Choroid plexus epithelial cell (primary cell): ENCODE measurements at regions not wholly inside any gene's neighbourhood (a gene's known extent, or its start where the extent isn't known, plus 50 kb on each side); places are given as distances from the start of the nearest gene placed in this dataset.

Experiments used
- DNase-seq: peaks from one replicate; pipeline ENCODE4 v3.0.0-alpha.2; 2010; ENCODE audit warnings: low read depth
- H3K4me3 ChIP-seq: 2 replicates; pipeline ENCODE4 v1.5.1; 2011; ENCODE audit warnings: low read depth, mild to moderate bottlenecking, control low read depth, low read length, moderate library complexity
- CTCF ChIP-seq: conservative IDR thresholded peaks from 2 replicates; pipeline ENCODE4 v1.5.1; 2011; ENCODE audit warnings: low read depth, mild to moderate bottlenecking, control low read depth, inconsistent platforms, low read length, moderate library complexity

GRCh38 chr6:164377348-164377918, 932.0 kb downstream of the C6orf118 start:
- TF ChIP-seq CTCF = no peak
- H3K4me3 ChIP-seq = no peak overlapping the region
- no peak for DNase-seq

GRCh38 chr6:164370773-164371172, 938.6 kb downstream of the C6orf118 start:
- no peak for TF ChIP-seq CTCF
- peak; percentile 11 for DNase-seq
- no peak overlapping the region for H3K4me3 ChIP-seq

- no peak overlapping the region for H3K4me3 ChIP-seq
- no peak for TF ChIP-seq CTCF
- DNase-seq = no peak
Observed at GRCh38 chr6:164359441-164359840, 944.9 kb downstream of the QKI start.

- no peak for TF ChIP-seq CTCF
- DNase-seq = no peak
- no peak overlapping the region for H3K4me3 ChIP-seq
Observed at GRCh38 chr6:164359036-164359435, 944.5 kb downstream of the QKI start.

GRCh38 chr6:164356814-164357213, 942.3 kb downstream of the QKI start:
- H3K4me3 ChIP-seq = no peak overlapping the region
- no peak for DNase-seq
- no peak for TF ChIP-seq CTCF

GRCh38 chr6:164347455-164347854, 932.9 kb downstream of the QKI start:
- TF ChIP-seq CTCF = no peak
- no peak overlapping the region for H3K4me3 ChIP-seq
- no peak for DNase-seq

- no peak for TF ChIP-seq CTCF
Observed at GRCh38 chr6:164346631-164347030, 932.1 kb downstream of the QKI start.

More at GRCh38 chr6:164346631-164347030, 932.1 kb downstream of the QKI start:
- no peak overlapping the region for H3K4me3 ChIP-seq
- no peak for DNase-seq
